GM12878 (cell line): ENCODE measurements at regions not wholly inside any gene's neighbourhood (a gene's known extent, or its start where the extent isn't known, plus 50 kb on each side); places are given as distances from the start of the nearest gene placed in this dataset.

ENCODE experiments used
- ATAC-seq: fragments of 200-7000 bp; cut with Tn5 transposase; 3 replicates; pipeline ENCODE4 v1.9.1; 2020; ENCODE audit warnings: mild to moderate bottlenecking, moderate library complexity
- BruUV-seq: library from RNA; stranded (reverse); fragments of 400-500 nt; replicated peaks from 2 replicates; lab custom pipeline; 2021; lab: Mats Ljungman, UMichigan
- CTCF ChIA-PET: fragments of 300-600 bp; sonication (Branson Sonifier 250); formaldehyde crosslinking; extraction: SDS; loops from one replicate; lab custom pipeline; 2021; ENCODE audit warnings: inconsistent platforms; lab: Yijun Ruan, JAX
- POLR2A ChIA-PET: fragments of 350-600 bp; formaldehyde crosslinking; extraction: SDS; loops from one replicate; lab custom pipeline; 2021; ENCODE audit warnings: inconsistent platforms; lab: Charles Lee
- RAD21 ChIA-PET: fragments of 300-600 bp; sonication (Branson Sonifier 250); formaldehyde crosslinking; loops from one replicate; lab custom pipeline; 2023; ENCODE audit warnings: antibody characterized with exemption; ENCODE audit not compliant: unreplicated experiment; lab: Charles Lee
- SMC1A ChIA-PET: fragments of 300-600 bp; sonication (Branson Sonifier 250); formaldehyde crosslinking; loops from one replicate; lab custom pipeline; 2023; ENCODE audit not compliant: unreplicated experiment, uncharacterized antibody; lab: Charles Lee
- DNase-seq: peaks from one replicate; pipeline ENCODE4 v3.0.0-alpha.2; 2011; ENCODE audit warnings: low read depth, low spot score
- FAIRE-seq: peaks from 3 replicates; lab custom pipeline; 2011; peaks lifted over from hg19 to GRCh38; lab: Jason Lieb, UNC
- H2AFZ ChIP-seq: 2 replicates; pipeline ENCODE4 v1.6.0; 2011; ENCODE audit warnings: low read depth, low read length, control low read depth; ENCODE audit not compliant: control insufficient read depth
- H3K27ac ChIP-seq: 2 replicates; pipeline ENCODE4 v1.5.1; 2011; ENCODE audit warnings: control low read depth; ENCODE audit not compliant: control insufficient read depth, insufficient read depth
- H3K27me3 ChIP-seq, 2 experiments: replicated peaks in 1 of 2; 2 replicates each; pipeline versions ENCODE4 v1.6.0 to v1.6.1; 2011; ENCODE audit warnings: low read length in 1 of 2; ENCODE audit not compliant: control insufficient read depth in 2 of 2, insufficient read depth in 2 of 2
- H3K36me3 ChIP-seq, 2 experiments: 2 replicates each; pipeline ENCODE4 v1.5.1; 2011; ENCODE audit warnings: low read length in 1 of 2; ENCODE audit not compliant: control insufficient read depth in 2 of 2, insufficient read depth in 2 of 2
- H3K4me1 ChIP-seq: 2 replicates; pipeline ENCODE4 v1.6.1; 2011; ENCODE audit warnings: mild to moderate bottlenecking, low read length, moderate library complexity, mixed read lengths; ENCODE audit not compliant: control insufficient read depth, insufficient read depth
- H3K4me2 ChIP-seq: 2 replicates; pipeline ENCODE4 v1.6.0; 2011; ENCODE audit warnings: control low read depth; ENCODE audit not compliant: control insufficient read depth, insufficient read depth
- H3K4me3 ChIP-seq: fragments of 200-600 bp; sonication (generic); 2 replicates; pipeline ENCODE4 v1.5.1; 2016
- H3K79me2 ChIP-seq: 2 replicates; pipeline ENCODE4 v1.6.0; 2011; ENCODE audit warnings: low read length; ENCODE audit not compliant: control insufficient read depth, insufficient read depth
- H3K9ac ChIP-seq: 2 replicates; pipeline ENCODE4 v1.8.0; 2011; ENCODE audit warnings: low read length, control low read depth, mixed read lengths; ENCODE audit not compliant: control insufficient read depth, insufficient read depth
- H3K9me3 ChIP-seq: replicated peaks from 3 replicates; pipeline ENCODE4 v1.5.1; 2011; ENCODE audit warnings: mild to moderate bottlenecking, low read length; ENCODE audit not compliant: control insufficient read depth, insufficient read depth
- H4K20me1 ChIP-seq: 2 replicates; pipeline ENCODE4 v1.6.0; 2011; ENCODE audit not compliant: control insufficient read depth, insufficient read depth
- BRCA1 ChIP-seq: IDR thresholded peaks from 2 replicates; pipeline ENCODE4 v1.6.1; 2011; ENCODE audit warnings: low read depth, low read length, improper control_type of control experiment
- CREM ChIP-seq: IDR thresholded peaks from 2 replicates; pipeline ENCODE4 v1.6.1; 2014; ENCODE audit warnings: antibody characterized with exemption, low read depth
- ESRRA ChIP-seq: IDR thresholded peaks from 2 replicates; pipeline ENCODE4 v1.6.1; 2012; ENCODE audit warnings: mild to moderate bottlenecking, low read length, improper control_type of control experiment
- HDAC6 ChIP-seq: fragments of 200-600 bp; sonication (generic); IDR thresholded peaks from one replicate; pipeline ENCODE4 v1.8.0; 2017; ENCODE audit warnings: antibody characterized with exemption; ENCODE audit not compliant: unreplicated experiment
- IKZF2 ChIP-seq, 2 experiments: fragments of 450-650 bp; IDR thresholded peaks; 2 replicates each; pipeline ENCODE4 v1.6.1; 2017; ENCODE audit warnings: mild to moderate bottlenecking in 2 of 2, moderate library complexity in 2 of 2
- IRF4 ChIP-seq: IDR thresholded peaks from 2 replicates; pipeline ENCODE4 v1.6.1; 2011; ENCODE audit warnings: low read depth, low read length
- PAX5 ChIP-seq: IDR thresholded peaks from 2 replicates; pipeline ENCODE4 v1.6.1; 2011; ENCODE audit warnings: low read depth, low read length, borderline replicate concordance
- SMAD1 ChIP-seq: fragments of 450-650 bp; IDR thresholded peaks from 2 replicates; pipeline ENCODE4 v1.6.1; 2018; ENCODE audit warnings: mild to moderate bottlenecking, low read depth; ENCODE audit not compliant: partially characterized antibody
- SPI1 ChIP-seq: IDR thresholded peaks from 2 replicates; pipeline ENCODE4 v1.6.1; 2011; ENCODE audit warnings: low read depth, mild to moderate bottlenecking, low read length, moderate library complexity, borderline replicate concordance; ENCODE audit not compliant: insufficient read depth
- USF1 ChIP-seq: IDR thresholded peaks from 2 replicates; pipeline ENCODE4 v1.6.1; 2011; ENCODE audit warnings: borderline replicate concordance, low read depth, mild to moderate bottlenecking, moderate library complexity, mixed read lengths, low read length; ENCODE audit not compliant: insufficient read depth; ENCODE audit errors: extremely low read length
- WGBS: methylation state at CpG from one replicate; pipeline ENCODE4 v1.1.6; 2016; ENCODE audit warnings: low lambda C conversion rate; ENCODE audit not compliant: insufficient replicate concordance, insufficient coverage; ENCODE audit errors: missing lambda C conversion rate; 5-methylcytosine and 5-hydroxymethylcytosine counted together
- in situ Hi-C: fragments of 300-500 bp; cut with MboI; formaldehyde crosslinking; loops from 9 replicates; pipeline ENCODE4 v1.14.3; 2018; ENCODE audit warnings: mixed read lengths
- intact Hi-C: fragments of 100-400 bp; cut with micrococcal nuclease; formaldehyde crosslinking; loops from one replicate; pipeline ENCODE4 v1.14.2; 2022; ENCODE audit not compliant: unreplicated experiment
- TF ChIP-seq, protein P1 (sequence below): IDR thresholded peaks from 2 replicates; pipeline ENCODE4 v1.6.1; 2012; ENCODE audit warnings: improper control_type of control experiment, low read depth, low read length; ENCODE audit not compliant: insufficient replicate concordance
- TF ChIP-seq, protein P2 (sequence below): IDR thresholded peaks from 2 replicates; pipeline ENCODE4 v1.6.1; 2012; ENCODE audit warnings: low read depth, low read length, improper control_type of control experiment

- FAIRE-seq (no peak), DNase-seq (no peak), ATAC-seq (no peak)
- no peak overlapping the region for H3K9ac ChIP-seq
- no peaks in the 10 kb centered on the region for H3K4me1 ChIP-seq
- RAD21 ChIA-PET, result no interaction called here
- CTCF ChIA-PET, result no interaction called here
- SMC1A ChIA-PET, result interaction anchor here (1.2 kb wide), 1 partner anchor 16 kb away, joined by 3 read pairs; no protein-coding TSS in a partner anchor
- WGBS, result 54% methylated on average over 3 of the region's 3 CpGs
- intact Hi-C loops, result no loop called here
- POLR2A ChIA-PET, result no interaction called here
- no peaks in the 10 kb centered on the region for H3K9me3 ChIP-seq
- no peaks in the 10 kb centered on the region for H4K20me1 ChIP-seq
- no peaks in the 10 kb centered on the region for H3K79me2 ChIP-seq
- H3K4me3 ChIP-seq, result no peak overlapping the region
- H2AFZ ChIP-seq, result no peak overlapping the region
- no peak for TF ChIP-seq BRCA1
- TF ChIP-seq CREM, result no peak
- no peak for TF ChIP-seq ESRRA
- no peak for TF ChIP-seq USF1
- no peak for TF ChIP-seq IRF4
- no peak for TF ChIP-seq PAX5
- TF ChIP-seq, protein P1, sequence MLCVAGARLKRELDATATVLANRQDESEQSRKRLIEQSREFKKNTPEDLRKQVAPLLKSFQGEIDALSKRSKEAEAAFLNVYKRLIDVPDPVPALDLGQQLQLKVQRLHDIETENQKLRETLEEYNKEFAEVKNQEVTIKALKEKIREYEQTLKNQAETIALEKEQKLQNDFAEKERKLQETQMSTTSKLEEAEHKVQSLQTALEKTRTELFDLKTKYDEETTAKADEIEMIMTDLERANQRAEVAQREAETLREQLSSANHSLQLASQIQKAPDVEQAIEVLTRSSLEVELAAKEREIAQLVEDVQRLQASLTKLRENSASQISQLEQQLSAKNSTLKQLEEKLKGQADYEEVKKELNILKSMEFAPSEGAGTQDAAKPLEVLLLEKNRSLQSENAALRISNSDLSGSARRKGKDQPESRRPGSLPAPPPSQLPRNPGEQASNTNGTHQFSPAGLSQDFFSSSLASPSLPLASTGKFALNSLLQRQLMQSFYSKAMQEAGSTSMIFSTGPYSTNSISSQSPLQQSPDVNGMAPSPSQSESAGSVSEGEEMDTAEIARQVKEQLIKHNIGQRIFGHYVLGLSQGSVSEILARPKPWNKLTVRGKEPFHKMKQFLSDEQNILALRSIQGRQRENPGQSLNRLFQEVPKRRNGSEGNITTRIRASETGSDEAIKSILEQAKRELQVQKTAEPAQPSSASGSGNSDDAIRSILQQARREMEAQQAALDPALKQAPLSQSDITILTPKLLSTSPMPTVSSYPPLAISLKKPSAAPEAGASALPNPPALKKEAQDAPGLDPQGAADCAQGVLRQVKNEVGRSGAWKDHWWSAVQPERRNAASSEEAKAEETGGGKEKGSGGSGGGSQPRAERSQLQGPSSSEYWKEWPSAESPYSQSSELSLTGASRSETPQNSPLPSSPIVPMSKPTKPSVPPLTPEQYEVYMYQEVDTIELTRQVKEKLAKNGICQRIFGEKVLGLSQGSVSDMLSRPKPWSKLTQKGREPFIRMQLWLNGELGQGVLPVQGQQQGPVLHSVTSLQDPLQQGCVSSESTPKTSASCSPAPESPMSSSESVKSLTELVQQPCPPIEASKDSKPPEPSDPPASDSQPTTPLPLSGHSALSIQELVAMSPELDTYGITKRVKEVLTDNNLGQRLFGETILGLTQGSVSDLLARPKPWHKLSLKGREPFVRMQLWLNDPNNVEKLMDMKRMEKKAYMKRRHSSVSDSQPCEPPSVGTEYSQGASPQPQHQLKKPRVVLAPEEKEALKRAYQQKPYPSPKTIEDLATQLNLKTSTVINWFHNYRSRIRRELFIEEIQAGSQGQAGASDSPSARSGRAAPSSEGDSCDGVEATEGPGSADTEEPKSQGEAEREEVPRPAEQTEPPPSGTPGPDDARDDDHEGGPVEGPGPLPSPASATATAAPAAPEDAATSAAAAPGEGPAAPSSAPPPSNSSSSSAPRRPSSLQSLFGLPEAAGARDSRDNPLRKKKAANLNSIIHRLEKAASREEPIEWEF, result no peak
- TF ChIP-seq SPI1, result no peak
- TF ChIP-seq, protein P2, sequence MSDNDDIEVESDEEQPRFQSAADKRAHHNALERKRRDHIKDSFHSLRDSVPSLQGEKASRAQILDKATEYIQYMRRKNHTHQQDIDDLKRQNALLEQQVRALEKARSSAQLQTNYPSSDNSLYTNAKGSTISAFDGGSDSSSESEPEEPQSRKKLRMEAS, result no peak
- no peak for TF ChIP-seq HDAC6
- no peak for TF ChIP-seq IKZF2 (IDR thresholded peaks at IDR 0.05)
- TF ChIP-seq SMAD1, result no peak
- no TSS peak for BruUV-seq
- no peak overlapping the region for H3K27ac ChIP-seq
- H3K4me2 ChIP-seq, result no peak overlapping the region
- no peaks in the 10 kb centered on the region for H3K27me3 ChIP-seq
- no peaks in the 10 kb centered on the region for H3K36me3 ChIP-seq
- in situ Hi-C loops, result no loop called here
Measured at GRCh38 chr1:80973101-80973500, 827.6 kb upstream of the ADGRL2 start.
